HEK293 (cell line): ENCODE measurements at regions not wholly inside any gene's neighbourhood (a gene's known extent, or its start where the extent isn't known, plus 50 kb on each side); places are given as distances from the start of the nearest gene placed in this dataset.

ENCODE experiments used
- GLIS2 ChIP-seq: fragments of 450-650 bp; formaldehyde crosslinking; IDR thresholded peaks from 2 replicates; pipeline ENCODE4 v1.5.1; 2016; ENCODE audit warnings: missing biosample characterization, missing genetic modification characterization
- KLF16 ChIP-seq: fragments of 450-650 bp; formaldehyde crosslinking; IDR thresholded peaks from 2 replicates; pipeline ENCODE4 v1.5.1; 2017; ENCODE audit warnings: missing biosample characterization, missing genetic modification characterization
- SP2 ChIP-seq: fragments of 450-650 bp; formaldehyde crosslinking; IDR thresholded peaks from 2 replicates; pipeline ENCODE4 v1.5.1; 2016; ENCODE audit warnings: missing biosample characterization, missing genetic modification characterization
- TSHZ1 ChIP-seq: fragments of 450-650 bp; formaldehyde crosslinking; IDR thresholded peaks from 2 replicates; pipeline ENCODE4 v1.5.1; 2016; ENCODE audit warnings: missing biosample characterization, missing genetic modification characterization, borderline replicate concordance
- ZNF24 ChIP-seq: fragments of 450-650 bp; formaldehyde crosslinking; IDR thresholded peaks from 2 replicates; pipeline ENCODE4 v1.5.1; 2016; ENCODE audit warnings: missing biosample characterization, missing genetic modification characterization
- ZNF274 ChIP-seq, 2 experiments: fragments of 200-500 bp in 1 of 2; fragments of 450-650 bp in 1 of 2; sonication (Bioruptor generic) in 1 of 2; formaldehyde crosslinking in 1 of 2; IDR thresholded peaks; 2 replicates each; pipeline versions ENCODE4 v1.5.1 to v1.6.1; 2014 to 2016; ENCODE audit warnings: borderline replicate concordance in 1 of 2, inconsistent platforms in 1 of 2, low read length in 1 of 2, missing biosample characterization in 1 of 2, missing genetic modification characterization in 1 of 2
- ZNF610 ChIP-seq: fragments of 450-650 bp; formaldehyde crosslinking; IDR thresholded peaks from 2 replicates; pipeline ENCODE4 v1.5.1; 2016; ENCODE audit warnings: missing biosample characterization, missing genetic modification characterization, borderline replicate concordance
- ZNF704 ChIP-seq: fragments of 450-650 bp; formaldehyde crosslinking; IDR thresholded peaks from 2 replicates; pipeline ENCODE4 v1.5.1; 2016; ENCODE audit warnings: missing biosample characterization, missing genetic modification characterization
- ZNF76 ChIP-seq: fragments of 450-650 bp; formaldehyde crosslinking; IDR thresholded peaks from 2 replicates; pipeline ENCODE4; 2016; ENCODE audit warnings: low read depth, missing biosample characterization, missing genetic modification characterization, borderline replicate concordance
- TF ChIP-seq, protein P1 (sequence below): fragments of 450-650 bp; formaldehyde crosslinking; IDR thresholded peaks from 2 replicates; pipeline ENCODE4 v1.5.1; 2016; ENCODE audit warnings: missing biosample characterization, missing genetic modification characterization
- TF ChIP-seq, protein P2 (sequence below): fragments of 450-650 bp; formaldehyde crosslinking; IDR thresholded peaks from 2 replicates; pipeline ENCODE4 v1.5.1; 2016; ENCODE audit warnings: missing biosample characterization, missing genetic modification characterization

GRCh38 chr13:38490657-38491056, 141.0 kb downstream of the UFM1 start:
- TF ChIP-seq, protein P1, sequence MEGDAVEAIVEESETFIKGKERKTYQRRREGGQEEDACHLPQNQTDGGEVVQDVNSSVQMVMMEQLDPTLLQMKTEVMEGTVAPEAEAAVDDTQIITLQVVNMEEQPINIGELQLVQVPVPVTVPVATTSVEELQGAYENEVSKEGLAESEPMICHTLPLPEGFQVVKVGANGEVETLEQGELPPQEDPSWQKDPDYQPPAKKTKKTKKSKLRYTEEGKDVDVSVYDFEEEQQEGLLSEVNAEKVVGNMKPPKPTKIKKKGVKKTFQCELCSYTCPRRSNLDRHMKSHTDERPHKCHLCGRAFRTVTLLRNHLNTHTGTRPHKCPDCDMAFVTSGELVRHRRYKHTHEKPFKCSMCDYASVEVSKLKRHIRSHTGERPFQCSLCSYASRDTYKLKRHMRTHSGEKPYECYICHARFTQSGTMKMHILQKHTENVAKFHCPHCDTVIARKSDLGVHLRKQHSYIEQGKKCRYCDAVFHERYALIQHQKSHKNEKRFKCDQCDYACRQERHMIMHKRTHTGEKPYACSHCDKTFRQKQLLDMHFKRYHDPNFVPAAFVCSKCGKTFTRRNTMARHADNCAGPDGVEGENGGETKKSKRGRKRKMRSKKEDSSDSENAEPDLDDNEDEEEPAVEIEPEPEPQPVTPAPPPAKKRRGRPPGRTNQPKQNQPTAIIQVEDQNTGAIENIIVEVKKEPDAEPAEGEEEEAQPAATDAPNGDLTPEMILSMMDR, result no peak
- TF ChIP-seq, protein P2, sequence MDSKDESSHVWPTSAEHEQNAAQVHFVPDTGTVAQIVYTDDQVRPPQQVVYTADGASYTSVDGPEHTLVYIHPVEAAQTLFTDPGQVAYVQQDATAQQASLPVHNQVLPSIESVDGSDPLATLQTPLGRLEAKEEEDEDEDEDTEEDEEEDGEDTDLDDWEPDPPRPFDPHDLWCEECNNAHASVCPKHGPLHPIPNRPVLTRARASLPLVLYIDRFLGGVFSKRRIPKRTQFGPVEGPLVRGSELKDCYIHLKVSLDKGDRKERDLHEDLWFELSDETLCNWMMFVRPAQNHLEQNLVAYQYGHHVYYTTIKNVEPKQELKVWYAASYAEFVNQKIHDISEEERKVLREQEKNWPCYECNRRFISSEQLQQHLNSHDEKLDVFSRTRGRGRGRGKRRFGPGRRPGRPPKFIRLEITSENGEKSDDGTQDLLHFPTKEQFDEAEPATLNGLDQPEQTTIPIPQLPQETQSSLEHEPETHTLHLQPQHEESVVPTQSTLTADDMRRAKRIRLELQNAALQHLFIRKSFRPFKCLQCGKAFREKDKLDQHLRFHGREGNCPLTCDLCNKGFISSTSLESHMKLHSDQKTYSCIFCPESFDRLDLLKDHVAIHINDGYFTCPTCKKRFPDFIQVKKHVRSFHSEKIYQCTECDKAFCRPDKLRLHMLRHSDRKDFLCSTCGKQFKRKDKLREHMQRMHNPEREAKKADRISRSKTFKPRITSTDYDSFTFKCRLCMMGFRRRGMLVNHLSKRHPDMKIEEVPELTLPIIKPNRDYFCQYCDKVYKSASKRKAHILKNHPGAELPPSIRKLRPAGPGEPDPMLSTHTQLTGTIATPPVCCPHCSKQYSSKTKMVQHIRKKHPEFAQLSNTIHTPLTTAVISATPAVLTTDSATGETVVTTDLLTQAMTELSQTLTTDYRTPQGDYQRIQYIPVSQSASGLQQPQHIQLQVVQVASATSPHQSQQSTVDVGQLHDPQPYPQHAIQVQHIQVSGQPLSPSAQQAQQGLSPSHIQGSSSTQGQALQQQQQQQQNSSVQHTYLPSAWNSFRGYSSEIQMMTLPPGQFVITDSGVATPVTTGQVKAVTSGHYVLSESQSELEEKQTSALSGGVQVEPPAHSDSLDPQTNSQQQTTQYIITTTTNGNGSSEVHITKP (tag by site-specific recombination), result no peak
- TF ChIP-seq GLIS2 (tag by site-specific recombination), result no peak
- TF ChIP-seq ZNF610 (tag by site-specific recombination), result no peak
- no peak for TF ChIP-seq ZNF24
- TF ChIP-seq SP2, result no peak
- TF ChIP-seq KLF16 (tag by site-specific recombination), result no peak
- no peak for TF ChIP-seq ZNF274 (IDR thresholded peaks at IDR 0.05; ENCODE audit: low read length)
- TF ChIP-seq ZNF274 (tag by site-specific recombination; IDR thresholded peaks at IDR 0.05; ENCODE audit: borderline replicate concordance), result no peak
- TF ChIP-seq TSHZ1, result no peak
- TF ChIP-seq ZNF704 (tag by site-specific recombination), result no peak
- TF ChIP-seq ZNF76, result no peak
